Peyer's patch (tissue), 4 donors: ENCODE measurements at regions not wholly inside any gene's neighbourhood (a gene's known extent, or its start where the extent isn't known, plus 50 kb on each side); places are given as distances from the start of the nearest gene placed in this dataset.

Experiments used
- DNase-seq, 3 donors: peaks; one replicate each; pipeline ENCODE4 v3.0.0-alpha.2; 2017 to 2019
- H3K27ac ChIP-seq, 4 donors: fragments of 200-600 bp; sonication (generic); one replicate each; pipeline ENCODE4 v1.5.1; 2016 to 2019
- H3K27me3 ChIP-seq, 2 donors: fragments of 200-600 bp; sonication (generic); one replicate each; pipeline ENCODE4 v1.5.1; 2019
- H3K36me3 ChIP-seq, 3 donors: fragments of 200-600 bp; sonication (generic); one replicate each; pipeline ENCODE4 v1.5.1; 2016 to 2019
- H3K4me1 ChIP-seq, 4 donors: fragments of 200-600 bp; sonication (generic); one replicate each; pipeline ENCODE4 v1.5.1; 2016 to 2019
- H3K4me3 ChIP-seq, 4 donors: fragments of 200-600 bp; sonication (generic); 1 replicate in 3 of 4; 2 replicates in 1 of 4; pipeline ENCODE4 v1.5.1; 2016 to 2019; ENCODE audit warnings: mild to moderate bottlenecking in 1 of 4
- H3K9me3 ChIP-seq, 4 donors: fragments of 200-600 bp; sonication (generic); one replicate each; pipeline ENCODE4 v1.5.1; 2016 to 2019; ENCODE audit warnings: mild to moderate bottlenecking in 1 of 4
- POLR2A ChIP-seq, 2 donors: fragments of 450-650 bp; IDR thresholded peaks; one replicate each; pipeline ENCODE4 v1.5.1; 2017; ENCODE audit warnings: antibody characterized with exemption in 2 of 2, mild to moderate bottlenecking in 2 of 2, moderate library complexity in 2 of 2
- TF ChIP-seq, protein P1 (sequence below), 6 experiments: fragments of 450-650 bp in 4 of 6; fragments of 200-600 bp in 2 of 6; sonication (generic) in 1 of 6; IDR thresholded peaks; one replicate each; pipeline ENCODE4 v1.5.1; 2017 to 2019; ENCODE audit warnings: antibody characterized with exemption in 6 of 6, mild to moderate bottlenecking in 3 of 6, moderate library complexity in 1 of 6

DNA sequence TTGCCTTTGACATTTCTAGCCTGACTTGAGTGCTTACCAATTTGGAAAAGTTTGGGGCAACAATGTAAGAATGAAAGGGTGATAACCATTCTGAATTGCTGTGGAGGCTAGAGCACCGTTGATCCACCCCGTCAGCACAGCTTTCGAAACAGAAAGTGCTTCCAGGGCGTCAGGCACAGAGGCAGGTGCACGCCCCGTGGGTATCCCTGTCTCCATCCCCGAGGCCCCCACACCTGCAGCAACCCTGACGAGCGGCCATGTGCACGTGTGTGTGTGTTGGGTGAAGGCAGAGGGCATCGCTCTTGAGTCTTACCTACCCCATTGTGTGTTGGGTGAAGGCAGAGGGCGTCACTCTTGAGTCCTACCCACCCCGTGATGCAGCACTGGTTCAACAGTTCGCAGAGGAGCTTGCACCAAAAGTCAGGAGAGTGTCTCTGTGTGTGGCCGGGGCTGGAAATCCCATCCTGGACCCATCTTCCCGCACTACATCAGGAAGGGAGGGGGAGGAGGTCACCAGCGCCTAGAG lies 404.5 kb downstream of the BRD1 start:
- no peaks in the 10 kb centered on the region for H3K4me1 ChIP-seq
- H3K4me3 ChIP-seq: no peak overlapping the region

DNA sequence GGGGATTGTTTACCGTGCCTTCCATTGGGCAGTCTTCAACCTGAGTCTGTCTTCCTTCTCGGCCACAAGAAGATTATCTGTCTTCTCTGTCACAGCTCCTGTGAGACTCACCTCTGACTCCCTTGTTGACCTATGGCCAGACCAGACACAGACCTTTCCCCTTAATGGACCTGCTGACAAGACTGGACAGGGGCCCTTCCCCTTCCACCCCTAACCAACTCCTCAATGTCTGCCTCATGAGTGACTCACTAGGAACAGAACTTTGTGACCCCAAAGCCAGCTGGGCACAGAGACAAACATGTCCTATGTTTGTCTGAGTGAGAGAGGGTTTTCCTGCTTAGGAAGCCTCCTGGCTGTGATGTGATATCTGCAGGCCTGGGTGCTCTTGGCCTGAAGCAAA lies 405.0 kb downstream of the BRD1 start:
- Histone ChIP-seq H3K4me3 (no peak overlapping the region), H3K27ac (no peak overlapping the region), H3K27me3 (no peaks in the 10 kb centered on the region), H3K4me1 (no peaks in the 10 kb centered on the region), H3K36me3 (no peaks in the 10 kb centered on the region), H3K9me3 (no peaks in the 10 kb centered on the region)
- no peak for DNase-seq
- TF ChIP-seq, protein P1, sequence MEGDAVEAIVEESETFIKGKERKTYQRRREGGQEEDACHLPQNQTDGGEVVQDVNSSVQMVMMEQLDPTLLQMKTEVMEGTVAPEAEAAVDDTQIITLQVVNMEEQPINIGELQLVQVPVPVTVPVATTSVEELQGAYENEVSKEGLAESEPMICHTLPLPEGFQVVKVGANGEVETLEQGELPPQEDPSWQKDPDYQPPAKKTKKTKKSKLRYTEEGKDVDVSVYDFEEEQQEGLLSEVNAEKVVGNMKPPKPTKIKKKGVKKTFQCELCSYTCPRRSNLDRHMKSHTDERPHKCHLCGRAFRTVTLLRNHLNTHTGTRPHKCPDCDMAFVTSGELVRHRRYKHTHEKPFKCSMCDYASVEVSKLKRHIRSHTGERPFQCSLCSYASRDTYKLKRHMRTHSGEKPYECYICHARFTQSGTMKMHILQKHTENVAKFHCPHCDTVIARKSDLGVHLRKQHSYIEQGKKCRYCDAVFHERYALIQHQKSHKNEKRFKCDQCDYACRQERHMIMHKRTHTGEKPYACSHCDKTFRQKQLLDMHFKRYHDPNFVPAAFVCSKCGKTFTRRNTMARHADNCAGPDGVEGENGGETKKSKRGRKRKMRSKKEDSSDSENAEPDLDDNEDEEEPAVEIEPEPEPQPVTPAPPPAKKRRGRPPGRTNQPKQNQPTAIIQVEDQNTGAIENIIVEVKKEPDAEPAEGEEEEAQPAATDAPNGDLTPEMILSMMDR (IDR thresholded peaks at IDR 0.05): no peak
- no peak for TF ChIP-seq POLR2A (IDR thresholded peaks at IDR 0.05)

More for the DNA sequence above, 404.5 kb downstream of the BRD1 start:
- H3K9me3 ChIP-seq: no peaks in the 10 kb centered on the region
- no peaks in the 10 kb centered on the region for H3K27me3 ChIP-seq
- DNase-seq: no peak
- no peak for TF ChIP-seq POLR2A (IDR thresholded peaks at IDR 0.05)
- TF ChIP-seq, protein P1 (IDR thresholded peaks at IDR 0.05): no peak
- no peaks in the 10 kb centered on the region for H3K36me3 ChIP-seq
- H3K27ac ChIP-seq: no peak overlapping the region

DNA sequence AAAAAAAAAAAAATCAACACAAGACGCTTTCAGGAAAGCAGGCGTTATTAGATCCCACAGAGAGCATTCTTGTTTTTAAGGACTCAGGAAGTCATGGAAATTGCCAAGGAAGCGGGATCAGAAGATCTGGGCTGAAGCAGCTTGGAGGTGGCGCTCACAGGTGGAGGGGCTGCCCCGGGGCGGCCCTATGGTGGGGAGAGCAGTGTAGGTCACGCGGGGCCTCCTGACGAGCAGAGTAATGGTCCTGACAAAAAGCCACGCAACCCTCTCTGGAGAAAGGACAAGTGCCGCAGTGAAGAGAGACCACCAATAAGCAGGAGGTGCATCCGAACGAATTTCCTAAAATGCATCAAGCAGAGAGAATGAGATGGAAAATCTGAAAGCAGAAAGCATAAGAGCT lies 407.0 kb downstream of the BRD1 start:
- no peaks in the 10 kb centered on the region for H3K27me3 ChIP-seq
- no peak overlapping the region for H3K27ac ChIP-seq
- no peak overlapping the region for H3K4me3 ChIP-seq
- no peaks in the 10 kb centered on the region for H3K4me1 ChIP-seq
- no peaks in the 10 kb centered on the region for H3K36me3 ChIP-seq
- no peak for TF ChIP-seq POLR2A (IDR thresholded peaks at IDR 0.05)
- TF ChIP-seq, protein P1 (IDR thresholded peaks at IDR 0.05): no peak
- no peaks in the 10 kb centered on the region for H3K9me3 ChIP-seq
- DNase-seq: no peak

DNA sequence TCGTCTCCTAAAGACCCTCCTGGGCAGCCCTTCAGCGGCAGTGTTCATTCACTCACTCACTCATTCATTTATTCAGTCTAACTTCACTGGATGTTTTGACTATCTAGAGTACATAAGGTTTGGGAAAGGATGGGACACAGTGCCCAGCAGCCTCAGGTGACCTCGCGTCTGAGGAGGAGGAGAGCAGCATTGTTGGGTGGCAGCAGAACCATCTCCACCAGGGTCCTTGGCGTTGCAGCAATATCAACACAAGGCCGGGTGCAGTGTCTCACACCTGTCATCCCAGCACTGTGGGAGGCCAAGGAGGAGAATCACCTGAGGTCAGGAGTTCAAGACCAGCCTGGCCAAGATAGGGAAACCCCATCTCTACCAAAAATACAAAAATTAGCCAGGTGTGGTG lies 408.0 kb downstream of the BRD1 start:
- Histone ChIP-seq H3K36me3 (no peaks in the 10 kb centered on the region), H3K4me1 (no peaks in the 10 kb centered on the region), H3K4me3 (no peak overlapping the region), H3K27me3 (no peaks in the 10 kb centered on the region), H3K9me3 (no peaks in the 10 kb centered on the region), H3K27ac (no peak overlapping the region)
- no peak for TF ChIP-seq POLR2A (IDR thresholded peaks at IDR 0.05)
- TF ChIP-seq, protein P1 (IDR thresholded peaks at IDR 0.05): no peak
- DNase-seq: no peak

DNA sequence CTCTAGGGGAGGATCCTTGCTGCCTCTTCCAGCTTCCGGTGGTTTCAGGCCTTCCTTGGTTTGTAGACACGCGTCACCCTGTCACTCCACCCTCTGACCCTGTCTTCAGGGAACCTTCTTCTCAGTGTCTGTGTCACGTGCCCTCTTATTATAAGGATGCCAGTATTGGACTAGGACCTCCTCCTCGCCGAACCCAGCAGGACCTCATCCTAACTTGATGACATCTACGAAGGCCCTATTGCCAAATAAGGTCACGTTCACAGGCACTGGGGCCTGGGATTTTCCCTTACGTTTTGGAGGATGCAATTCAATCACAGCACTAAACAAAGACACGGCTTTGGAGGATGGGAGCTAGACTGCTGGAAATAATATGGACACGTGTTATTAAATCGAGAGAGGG lies 408.7 kb downstream of the BRD1 start:
- H3K36me3 ChIP-seq: no peaks in the 10 kb centered on the region
- no peaks in the 10 kb centered on the region for H3K9me3 ChIP-seq
- no peak overlapping the region for H3K27ac ChIP-seq
- H3K4me1 ChIP-seq: no peaks in the 10 kb centered on the region
- H3K4me3 ChIP-seq: no peak overlapping the region
- no peaks in the 10 kb centered on the region for H3K27me3 ChIP-seq
- no peak for DNase-seq
- TF ChIP-seq, protein P1 (IDR thresholded peaks at IDR 0.05): no peak
- no peak for TF ChIP-seq POLR2A (IDR thresholded peaks at IDR 0.05)

DNA sequence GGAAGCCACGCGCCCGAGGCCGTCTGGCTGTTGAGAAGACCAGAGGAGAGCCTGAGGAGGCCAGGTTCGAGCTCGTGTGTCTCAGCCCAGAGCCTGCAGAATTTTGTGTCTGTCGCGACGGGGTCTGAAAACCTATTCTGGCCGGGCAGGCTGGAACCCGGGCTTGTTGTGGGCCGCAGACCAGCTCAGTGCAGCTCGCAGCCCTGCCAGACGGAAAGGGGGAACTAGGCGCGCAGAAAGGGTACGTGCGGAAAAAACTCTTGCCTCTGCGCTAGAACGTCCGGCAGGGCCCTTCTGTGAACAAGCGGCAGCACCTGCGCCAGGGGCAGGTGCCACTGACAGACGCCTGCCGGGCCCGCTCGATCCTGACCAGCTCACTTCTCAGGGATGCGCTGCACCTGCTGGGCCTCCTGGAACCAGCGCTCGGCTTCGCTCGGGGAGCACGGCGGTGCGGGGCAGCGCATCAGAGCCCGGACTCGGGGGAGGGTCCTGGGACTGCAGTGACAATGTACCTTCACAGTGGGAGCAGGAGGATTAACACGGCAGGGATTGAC lies 409.3 kb downstream of the BRD1 start:
- no peak overlapping the region for H3K4me3 ChIP-seq
- no peak for TF ChIP-seq POLR2A (IDR thresholded peaks at IDR 0.05)
- TF ChIP-seq, protein P1 (IDR thresholded peaks at IDR 0.05): no peak
- no peaks in the 10 kb centered on the region for H3K27me3 ChIP-seq
- H3K27ac ChIP-seq: no peak overlapping the region
- H3K36me3 ChIP-seq: no peaks in the 10 kb centered on the region
- DNase-seq: no peak
- H3K4me1 ChIP-seq: no peaks in the 10 kb centered on the region
- H3K9me3 ChIP-seq: no peaks in the 10 kb centered on the region
